ENCODE measurements at regions not wholly inside any gene's neighbourhood (a gene's known extent, or its start where the extent isn't known, plus 50 kb on each side); places are given as distances from the start of the nearest gene placed in this dataset.

DNA sequence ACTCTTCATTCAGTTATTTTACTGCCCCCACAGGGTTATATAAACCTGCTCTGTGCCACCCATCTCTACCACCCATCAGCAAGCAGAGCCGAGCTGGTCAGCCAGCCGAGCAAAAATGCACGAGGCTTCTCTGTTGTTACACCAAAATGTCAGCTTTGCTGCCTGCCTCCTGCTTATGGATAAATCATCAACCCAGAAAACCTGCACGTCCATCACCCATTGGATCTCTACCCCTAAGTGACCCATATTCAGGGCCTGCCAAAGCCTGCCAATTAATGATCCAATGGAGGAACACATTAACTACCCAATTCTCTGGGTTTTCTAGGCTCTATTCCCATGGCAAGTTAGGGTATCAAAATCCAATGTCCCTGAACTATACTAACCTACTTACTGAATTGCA is 365.5 kb upstream of the ACVR2A start:
- TF ChIP-seq POLR2AphosphoS5 (IDR thresholded peaks at IDR 0.05) (no peak), CTCF (IDR thresholded peaks at IDR 0.05) (no peak), POLR2A (IDR thresholded peaks at IDR 0.05) (no peak)

Data from suprapubic skin (tissue), 4 donors.